ENCODE measurements at regions not wholly inside any gene's neighbourhood (a gene's known extent, or its start where the extent isn't known, plus 50 kb on each side); places are given as distances from the start of the nearest gene placed in this dataset.

- no peak overlapping the region for H3K27ac ChIP-seq
- DNase-seq (ENCODE audit: low spot score), result no peak
These were observed 261.4 kb downstream of the BAMBI start for GRCh38 chr10:28938745-28939144.

GRCh38 chr10:28939281-28940157, 262.2 kb downstream of the BAMBI start:
- DNase-seq (ENCODE audit: low spot score), result peak; percentile 90
- TF ChIP-seq CTCF (IDR thresholded peaks at IDR 0.05), result no peak
- Histone ChIP-seq H3K27ac (peak overlapping the region in 1 of 2 donors; percentile 37), H3K4me3 (peak overlapping the region; percentile 35)

More at GRCh38 chr10:28938745-28939144, 261.4 kb downstream of the BAMBI start:
- no peak overlapping the region for H3K4me3 ChIP-seq
- TF ChIP-seq CTCF (IDR thresholded peaks at IDR 0.05), result no peak

- DNase-seq (ENCODE audit: low spot score), result no peak
- TF ChIP-seq CTCF (IDR thresholded peaks at IDR 0.05), result no peak
- H3K4me3 ChIP-seq, result peak overlapping the region; percentile 35
- no peak overlapping the region for H3K27ac ChIP-seq
These were observed 263.0 kb downstream of the BAMBI start for GRCh38 chr10:28940158-28940888.

- H3K27ac ChIP-seq, result no peak overlapping the region
- H3K4me3 ChIP-seq, result no peak overlapping the region
- no peak for TF ChIP-seq CTCF (IDR thresholded peaks at IDR 0.05)
- DNase-seq (ENCODE audit: low spot score), result no peak
These were observed 264.7 kb downstream of the BAMBI start for GRCh38 chr10:28942012-28942411.

- no peak for DNase-seq (ENCODE audit: low spot score)
- Histone ChIP-seq H3K4me3 (no peak overlapping the region), H3K27ac (no peak overlapping the region)
- no peak for TF ChIP-seq CTCF (IDR thresholded peaks at IDR 0.05)
These were observed 268.6 kb downstream of the BAMBI start for GRCh38 chr10:28945959-28946358.

GRCh38 chr10:28946479-28946878, 269.2 kb downstream of the BAMBI start:
- Histone ChIP-seq H3K27ac (no peak overlapping the region), H3K4me3 (no peak overlapping the region)
- no peak for TF ChIP-seq CTCF (IDR thresholded peaks at IDR 0.05)
- DNase-seq (ENCODE audit: low spot score), result no peak
